ENCODE measurements at regions not wholly inside any gene's neighbourhood (a gene's known extent, or its start where the extent isn't known, plus 50 kb on each side); places are given as distances from the start of the nearest gene placed in this dataset.
A peak's percentile ranks its signal among the peaks of the same experiment; 100 is the strongest.

DNA sequence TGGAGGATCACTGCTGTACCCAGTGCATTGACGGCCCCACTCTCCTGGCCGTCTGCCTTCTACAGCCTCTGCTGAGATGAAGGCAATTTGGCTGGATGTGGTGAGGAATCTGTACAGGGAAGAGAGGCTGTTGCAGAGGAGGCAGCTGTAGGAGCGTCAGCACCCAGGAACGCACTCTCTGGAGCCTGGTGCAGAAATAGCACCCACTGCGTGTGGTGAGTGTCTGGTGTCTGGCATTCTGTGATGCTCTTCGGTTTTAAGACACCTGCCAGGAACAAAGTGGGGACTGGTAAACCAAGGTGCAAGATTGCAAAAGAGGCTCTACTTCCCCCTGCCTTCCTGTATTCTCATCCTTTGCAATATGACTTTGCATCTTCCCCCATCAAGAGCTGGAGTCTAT is 187.5 kb upstream of the SDK2 start:
- Histone ChIP-seq H3K36me3 (no peaks in the 10 kb centered on the region), H3K4me1 (peaks cover 7% of the 10 kb centered on the region), H3K27ac (no peak overlapping the region), H2AFZ (replicated peaks) (no peak overlapping the region), H3K9me3 (ENCODE audit: low read depth) (no peaks in the 10 kb centered on the region), H3K4me3 (no peak overlapping the region), H4K20me1 (ENCODE audit: low read depth) (no peaks in the 10 kb centered on the region), H3K4me2 (no peak overlapping the region), H3K27me3 (no peaks in the 10 kb centered on the region), H3F3A (ENCODE audit: low read depth) (peaks cover 4% of the 10 kb centered on the region), H3K79me2 (ENCODE audit: low read depth) (no peaks in the 10 kb centered on the region), H3K9ac (no peak overlapping the region)
- DNase-seq (ENCODE audit: low spot score), result no peak
- TF ChIP-seq, protein P1, sequence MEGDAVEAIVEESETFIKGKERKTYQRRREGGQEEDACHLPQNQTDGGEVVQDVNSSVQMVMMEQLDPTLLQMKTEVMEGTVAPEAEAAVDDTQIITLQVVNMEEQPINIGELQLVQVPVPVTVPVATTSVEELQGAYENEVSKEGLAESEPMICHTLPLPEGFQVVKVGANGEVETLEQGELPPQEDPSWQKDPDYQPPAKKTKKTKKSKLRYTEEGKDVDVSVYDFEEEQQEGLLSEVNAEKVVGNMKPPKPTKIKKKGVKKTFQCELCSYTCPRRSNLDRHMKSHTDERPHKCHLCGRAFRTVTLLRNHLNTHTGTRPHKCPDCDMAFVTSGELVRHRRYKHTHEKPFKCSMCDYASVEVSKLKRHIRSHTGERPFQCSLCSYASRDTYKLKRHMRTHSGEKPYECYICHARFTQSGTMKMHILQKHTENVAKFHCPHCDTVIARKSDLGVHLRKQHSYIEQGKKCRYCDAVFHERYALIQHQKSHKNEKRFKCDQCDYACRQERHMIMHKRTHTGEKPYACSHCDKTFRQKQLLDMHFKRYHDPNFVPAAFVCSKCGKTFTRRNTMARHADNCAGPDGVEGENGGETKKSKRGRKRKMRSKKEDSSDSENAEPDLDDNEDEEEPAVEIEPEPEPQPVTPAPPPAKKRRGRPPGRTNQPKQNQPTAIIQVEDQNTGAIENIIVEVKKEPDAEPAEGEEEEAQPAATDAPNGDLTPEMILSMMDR (IDR thresholded peaks at IDR 0.05), result no peak
- TF ChIP-seq EZH2phosphoT487 (IDR thresholded peaks at IDR 0.05) (no peak), EZH2 (IDR thresholded peaks at IDR 0.05) (no peak)
- Mint-ChIP-seq H3K9me3 (peaks cover 6% of the 10 kb centered on the region), H3K27me3 (ENCODE audit: insufficient read depth, low read depth) (peaks cover 11% of the 10 kb centered on the region), H3K27ac (no peak overlapping the region), H3K36me3 (no peaks in the 10 kb centered on the region), H3K4me3 (no peak overlapping the region), H3K4me1 (peaks cover 43% of the 10 kb centered on the region)

DNA sequence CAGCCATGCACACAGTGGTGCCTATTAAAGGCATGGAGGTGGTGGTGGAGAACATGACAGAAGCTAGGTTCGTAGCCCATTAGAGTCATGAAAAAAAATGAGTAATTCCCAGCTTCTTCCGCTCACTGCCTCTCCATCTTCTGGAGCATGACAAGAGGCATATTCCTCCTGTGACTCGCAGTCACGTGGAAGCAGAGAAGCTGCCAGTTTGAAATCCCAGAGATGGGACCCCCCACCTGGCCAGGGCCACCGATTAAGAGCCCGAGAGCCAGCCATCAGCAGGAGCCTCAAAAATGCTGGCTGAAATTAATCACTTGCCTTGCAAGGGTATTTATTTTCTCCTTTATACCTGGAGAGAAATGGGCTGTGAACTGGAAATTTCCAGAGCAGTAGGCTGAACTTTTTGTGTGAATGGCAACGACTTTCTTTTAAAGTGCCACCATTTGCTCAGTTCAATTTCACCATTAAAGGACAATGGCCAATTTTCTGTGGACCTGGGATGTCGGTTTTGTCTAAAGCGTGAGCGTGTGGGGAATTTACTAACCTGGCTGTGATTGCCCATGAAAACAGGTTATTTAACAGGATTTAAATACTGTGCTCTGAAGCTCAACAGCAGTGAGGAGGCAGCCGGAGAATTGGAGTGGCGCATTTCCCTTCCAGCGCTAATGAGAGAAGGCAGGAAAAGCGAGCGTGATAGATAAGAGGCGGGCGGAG is 189.7 kb upstream of the SDK2 start:
- no peak overlapping the region for H2AFZ ChIP-seq (replicated peaks)
- H3K79me2 ChIP-seq (ENCODE audit: low read depth), result no peaks in the 10 kb centered on the region
- H3K27ac Mint-ChIP-seq, result peak overlapping the region; percentile 5
- no peaks in the 10 kb centered on the region for H3K27me3 ChIP-seq
- no peaks in the 10 kb centered on the region for H3F3A ChIP-seq (ENCODE audit: low read depth)
- H3K4me1 Mint-ChIP-seq, result peaks cover 24% of the 10 kb centered on the region
- H3K4me3 ChIP-seq, result no peak overlapping the region
- H3K36me3 Mint-ChIP-seq, result peaks cover 2% of the 10 kb centered on the region
- peaks cover 12% of the 10 kb centered on the region for H3K27me3 Mint-ChIP-seq (ENCODE audit: insufficient read depth, low read depth)
- H3K27ac ChIP-seq, result no peak overlapping the region
- TF ChIP-seq EZH2phosphoT487 (IDR thresholded peaks at IDR 0.05) (no peak), EZH2 (IDR thresholded peaks at IDR 0.05) (no peak)
- TF ChIP-seq, protein P1 (IDR thresholded peaks at IDR 0.05), result no peak
- no peak overlapping the region for H3K9ac ChIP-seq
- no peaks in the 10 kb centered on the region for H3K36me3 ChIP-seq
- no peak for DNase-seq (ENCODE audit: low spot score)
- H3K4me3 Mint-ChIP-seq, result no peak overlapping the region
- H3K9me3 ChIP-seq (ENCODE audit: low read depth), result no peaks in the 10 kb centered on the region
- no peak overlapping the region for H3K4me2 ChIP-seq
- no peaks in the 10 kb centered on the region for H4K20me1 ChIP-seq (ENCODE audit: low read depth)
- no peaks in the 10 kb centered on the region for H3K4me1 ChIP-seq
- peaks cover 10% of the 10 kb centered on the region for H3K9me3 Mint-ChIP-seq

DNA sequence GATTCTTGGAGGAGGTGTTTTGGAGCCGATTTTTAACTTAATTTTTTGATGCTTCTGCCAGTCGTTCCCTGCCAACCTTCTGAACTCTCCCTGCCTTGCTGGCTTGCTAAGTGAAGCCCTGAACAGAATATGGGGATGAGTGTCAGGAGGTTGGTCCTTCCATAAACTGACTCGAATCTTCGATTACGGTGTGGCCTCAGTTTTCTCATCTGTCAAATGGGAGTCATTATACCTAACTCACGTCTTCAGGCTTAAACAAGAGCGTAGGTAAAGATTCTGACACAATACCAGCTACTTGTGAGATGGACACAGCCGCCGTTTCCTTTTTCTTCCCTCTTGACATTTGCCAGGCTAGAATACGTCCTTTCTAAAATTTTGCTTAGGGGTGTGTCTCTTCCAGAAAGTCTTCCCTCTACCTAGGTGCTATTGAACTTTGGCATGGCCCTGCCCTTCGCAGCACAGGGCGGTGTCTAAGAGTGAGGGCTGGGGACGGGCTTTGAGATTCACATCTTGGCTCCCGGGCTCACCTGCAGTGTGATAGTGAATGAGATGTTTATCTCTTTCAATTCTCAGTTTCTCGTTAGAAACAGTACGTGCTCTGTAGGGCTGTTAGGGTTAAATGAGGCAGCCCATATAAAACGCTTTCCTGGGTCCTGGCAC is 190.6 kb upstream of the SDK2 start:
- no peaks in the 10 kb centered on the region for H4K20me1 ChIP-seq (ENCODE audit: low read depth)
- no peak for DNase-seq (ENCODE audit: low spot score)
- H3K4me3 Mint-ChIP-seq, result no peak overlapping the region
- no peak overlapping the region for H3K4me2 ChIP-seq
- peaks cover 10% of the 10 kb centered on the region for H3K27me3 Mint-ChIP-seq (ENCODE audit: insufficient read depth, low read depth)
- no peaks in the 10 kb centered on the region for H3K79me2 ChIP-seq (ENCODE audit: low read depth)
- H3K36me3 ChIP-seq, result no peaks in the 10 kb centered on the region
- no peaks in the 10 kb centered on the region for H3K9me3 ChIP-seq (ENCODE audit: low read depth)
- no peak overlapping the region for H3K27ac Mint-ChIP-seq
- no peak overlapping the region for H3K4me3 ChIP-seq
- H3K4me1 Mint-ChIP-seq, result peaks cover 19% of the 10 kb centered on the region
- no peak overlapping the region for H2AFZ ChIP-seq (replicated peaks)
- H3F3A ChIP-seq (ENCODE audit: low read depth), result no peaks in the 10 kb centered on the region
- no peak overlapping the region for H3K9ac ChIP-seq
- no peaks in the 10 kb centered on the region for H3K4me1 ChIP-seq
- TF ChIP-seq EZH2 (IDR thresholded peaks at IDR 0.05) (no peak), EZH2phosphoT487 (IDR thresholded peaks at IDR 0.05) (no peak)
- no peaks in the 10 kb centered on the region for H3K27me3 ChIP-seq
- H3K36me3 Mint-ChIP-seq, result peaks cover 2% of the 10 kb centered on the region
- H3K9me3 Mint-ChIP-seq, result peaks cover 10% of the 10 kb centered on the region
- H3K27ac ChIP-seq, result no peak overlapping the region

DNA sequence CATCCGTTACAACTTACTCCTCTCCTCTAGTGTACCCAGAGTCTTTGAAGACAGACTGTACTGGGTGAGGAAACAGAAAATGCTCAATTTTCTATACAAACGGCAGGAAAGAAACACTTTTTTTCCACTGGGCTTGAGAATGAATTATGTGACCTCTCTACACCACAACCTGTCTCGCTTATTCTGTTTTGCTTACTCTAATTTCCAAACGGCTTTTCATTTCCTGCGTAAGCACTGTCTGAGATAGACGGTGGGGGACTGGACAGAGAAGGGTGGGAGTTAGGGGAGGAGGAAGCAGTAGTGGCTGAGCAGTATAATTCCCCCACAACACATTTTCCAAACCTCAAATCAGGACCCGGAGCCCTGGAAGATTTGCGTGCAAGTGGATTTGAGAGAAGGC is 191.4 kb upstream of the SDK2 start:
- Histone ChIP-seq H3K79me2 (ENCODE audit: low read depth) (no peaks in the 10 kb centered on the region), H2AFZ (replicated peaks) (no peak overlapping the region), H3K27ac (no peak overlapping the region), H3F3A (ENCODE audit: low read depth) (no peaks in the 10 kb centered on the region), H3K4me1 (no peaks in the 10 kb centered on the region), H3K27me3 (no peaks in the 10 kb centered on the region), H3K4me2 (no peak overlapping the region), H4K20me1 (ENCODE audit: low read depth) (no peaks in the 10 kb centered on the region), H3K9me3 (ENCODE audit: low read depth) (no peaks in the 10 kb centered on the region), H3K36me3 (no peaks in the 10 kb centered on the region), H3K4me3 (no peak overlapping the region), H3K9ac (no peak overlapping the region)
- no peak for TF ChIP-seq EZH2 (IDR thresholded peaks at IDR 0.05)
- TF ChIP-seq EZH2phosphoT487 (IDR thresholded peaks at IDR 0.05), result no peak
- TF ChIP-seq, protein P1 (IDR thresholded peaks at IDR 0.05), result no peak
- DNase-seq (ENCODE audit: low spot score), result no peak
- Mint-ChIP-seq H3K9me3 (peaks cover 10% of the 10 kb centered on the region), H3K4me3 (no peak overlapping the region), H3K27me3 (ENCODE audit: insufficient read depth, low read depth) (peaks cover 14% of the 10 kb centered on the region), H3K4me1 (peaks cover 19% of the 10 kb centered on the region), H3K36me3 (peaks cover 2% of the 10 kb centered on the region), H3K27ac (peak overlapping the region; percentile 67)

Measured in neural progenitor cell (in vitro differentiated cells).